ENCODE measurements at regions not wholly inside any gene's neighbourhood (a gene's known extent, or its start where the extent isn't known, plus 50 kb on each side); places are given as distances from the start of the nearest gene placed in this dataset.

DNA sequence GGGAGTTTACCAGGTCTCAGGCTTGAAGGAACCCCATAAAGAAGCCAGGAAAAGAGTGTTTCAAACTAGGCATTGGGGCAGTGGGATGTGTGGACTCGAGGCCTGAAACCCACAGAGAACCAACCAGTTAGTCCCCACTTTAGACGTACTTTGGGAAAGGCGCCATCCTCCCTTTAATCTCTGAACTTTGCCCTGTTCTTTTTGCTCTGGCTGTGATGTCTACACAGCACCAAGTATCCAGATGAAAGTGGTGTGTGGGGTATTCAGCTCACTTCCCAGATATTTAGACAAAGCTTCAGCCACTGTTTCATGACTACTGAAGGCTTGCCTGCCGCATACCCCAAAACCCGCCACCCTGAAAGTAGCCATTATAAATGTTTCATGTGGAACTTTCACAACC lies 116.9 kb upstream of the IRX5 start:
- no peak for DNase-seq (ENCODE audit: low read depth in 4 of 4, low spot score in 3 of 4)

DNA sequence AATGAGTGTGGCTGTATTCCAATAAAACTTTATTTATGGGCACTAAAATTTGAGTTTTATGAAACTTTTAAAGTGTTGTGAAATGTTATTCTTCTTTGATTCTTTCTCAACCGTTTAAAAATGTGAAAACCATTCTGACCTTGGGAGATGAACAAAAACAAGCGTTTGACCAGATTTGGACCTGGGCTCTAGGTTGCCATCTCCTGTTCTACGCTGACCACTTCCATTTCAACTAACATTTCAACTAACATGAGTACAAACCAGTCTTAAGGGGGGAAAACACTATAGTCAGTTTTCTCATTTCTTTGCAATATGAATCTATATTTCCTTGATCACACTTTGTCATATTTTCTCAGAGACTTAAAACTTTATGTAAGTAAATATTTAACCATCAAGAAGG lies 118.4 kb upstream of the IRX5 start:
- DNase-seq (ENCODE audit: low read depth in 4 of 4, low spot score in 3 of 4) = no peak

DNA sequence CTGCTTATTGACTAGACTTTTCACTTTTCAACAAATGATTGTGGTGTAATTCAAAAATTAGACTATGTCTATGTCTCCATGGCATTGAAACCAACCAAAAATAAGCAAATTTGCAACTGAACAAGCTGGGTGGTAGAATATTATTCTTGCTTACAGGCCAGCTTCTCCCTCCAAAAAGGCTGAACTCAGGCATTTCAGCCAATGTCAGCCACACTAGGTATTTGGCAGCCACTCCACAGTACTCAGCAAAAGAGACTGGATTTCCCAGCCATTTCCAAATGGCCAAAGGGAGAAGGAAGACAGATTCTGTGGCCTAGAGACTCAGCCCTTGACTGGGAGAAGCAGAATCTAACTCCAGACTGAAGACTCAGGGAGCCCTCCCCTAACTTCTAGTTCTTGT lies 121.8 kb upstream of the IRX5 start:
- no peak for DNase-seq (ENCODE audit: low read depth in 4 of 4, low spot score in 3 of 4)

DNA sequence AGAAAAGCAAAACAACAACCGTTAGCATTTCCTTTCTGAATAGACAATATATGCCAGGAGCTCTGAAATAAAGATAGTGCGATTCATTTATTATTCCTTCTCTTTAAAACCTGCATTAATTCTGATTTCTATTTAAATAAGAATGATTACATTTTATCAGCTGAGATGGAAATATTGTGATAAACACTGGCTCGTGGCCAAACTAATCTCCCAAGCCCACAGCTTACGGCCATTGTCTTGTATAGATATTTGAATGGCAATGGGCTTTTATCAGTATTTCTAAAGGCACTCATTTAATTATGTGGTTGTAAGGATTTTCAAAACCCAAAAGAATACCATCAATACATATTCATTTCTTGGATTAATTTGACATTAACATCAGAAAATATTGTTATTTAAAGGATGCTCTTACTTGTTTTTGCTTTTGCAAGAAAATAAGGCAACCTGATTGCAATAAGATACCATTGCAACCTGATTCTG lies 123.7 kb upstream of the IRX5 start:
- DNase-seq (ENCODE audit: low read depth in 4 of 4, low spot score in 3 of 4) = no peak

DNA sequence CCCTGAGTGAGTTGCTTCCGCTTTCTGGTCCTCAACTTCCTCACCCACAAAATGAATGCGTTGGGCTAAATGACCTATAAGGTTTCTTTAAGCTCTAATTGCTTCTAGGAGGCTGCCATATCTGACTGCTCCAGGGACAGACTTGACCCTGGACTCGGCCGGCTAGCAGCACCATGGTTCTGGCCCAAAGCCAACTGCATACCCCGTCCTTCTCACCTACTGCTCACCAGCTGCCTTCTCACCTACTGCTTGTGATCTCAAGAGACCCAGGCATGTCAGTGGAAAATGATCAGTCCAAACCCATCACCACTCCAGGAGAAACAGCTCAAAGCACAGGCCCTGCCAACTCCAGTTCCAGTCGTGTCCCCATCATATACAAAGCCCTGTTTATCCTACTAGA lies 124.3 kb upstream of the IRX5 start:
- no peak for DNase-seq (ENCODE audit: low read depth in 4 of 4, low spot score in 3 of 4)

DNA sequence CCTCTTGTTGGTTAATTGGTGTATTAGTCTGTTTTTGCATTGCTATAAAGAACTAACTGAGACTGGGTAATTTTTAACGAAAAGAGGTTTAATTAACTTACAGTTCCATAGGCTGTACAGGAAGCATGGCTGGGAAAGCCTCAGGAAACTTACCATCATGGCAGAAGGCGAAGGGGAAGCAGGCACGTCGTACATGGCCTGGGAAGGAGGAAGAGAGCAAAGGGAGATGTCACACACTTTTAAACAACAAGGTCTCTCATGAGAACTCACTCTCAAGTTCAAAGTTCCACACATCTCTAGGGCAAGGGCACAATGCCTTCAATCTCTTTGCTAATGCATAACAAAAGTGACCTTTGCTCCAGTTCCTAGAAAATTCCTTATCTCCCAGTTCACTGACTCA lies 125.0 kb upstream of the IRX5 start:
- DNase-seq (ENCODE audit: low read depth in 4 of 4, low spot score in 3 of 4) = no peak

DNA sequence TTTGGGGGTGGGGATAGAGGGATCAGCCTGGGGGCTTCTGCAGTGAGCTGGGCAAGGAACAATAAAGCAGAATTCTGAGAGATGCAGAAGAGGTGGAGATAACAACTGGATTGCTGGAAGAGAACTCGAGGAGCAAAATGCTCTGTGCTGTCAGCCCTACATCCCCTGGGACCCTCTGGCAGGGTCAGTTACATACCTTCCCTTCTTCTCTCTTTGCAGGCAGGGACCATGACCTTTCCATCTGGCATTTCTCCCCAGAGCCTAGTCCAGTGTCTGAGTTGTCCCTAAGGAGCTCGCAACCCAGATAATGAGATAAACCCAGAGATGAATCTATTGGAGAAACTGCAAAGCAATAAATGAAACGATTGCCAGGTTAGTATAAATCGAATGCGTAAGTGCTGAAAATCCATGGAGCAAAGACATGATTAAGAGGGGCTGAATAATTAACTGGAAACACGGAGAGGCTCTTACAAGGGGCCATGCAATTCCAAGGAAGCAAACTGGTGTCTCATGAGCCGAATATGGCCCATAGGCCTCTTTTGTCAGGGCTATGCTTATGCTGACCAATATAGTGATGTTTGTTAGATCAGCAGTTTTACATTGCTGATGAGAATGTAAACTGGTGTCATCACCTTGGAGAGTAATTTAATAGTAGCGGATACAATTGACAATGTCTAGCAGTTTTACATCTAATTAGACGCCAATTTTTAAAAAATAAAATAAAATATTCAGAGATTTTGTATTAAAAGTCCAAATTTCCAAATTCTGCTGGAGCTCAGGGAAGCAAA lies 129.4 kb upstream of the IRX5 start:
- no peak for DNase-seq (ENCODE audit: low read depth in 4 of 4, low spot score in 3 of 4)

DNA sequence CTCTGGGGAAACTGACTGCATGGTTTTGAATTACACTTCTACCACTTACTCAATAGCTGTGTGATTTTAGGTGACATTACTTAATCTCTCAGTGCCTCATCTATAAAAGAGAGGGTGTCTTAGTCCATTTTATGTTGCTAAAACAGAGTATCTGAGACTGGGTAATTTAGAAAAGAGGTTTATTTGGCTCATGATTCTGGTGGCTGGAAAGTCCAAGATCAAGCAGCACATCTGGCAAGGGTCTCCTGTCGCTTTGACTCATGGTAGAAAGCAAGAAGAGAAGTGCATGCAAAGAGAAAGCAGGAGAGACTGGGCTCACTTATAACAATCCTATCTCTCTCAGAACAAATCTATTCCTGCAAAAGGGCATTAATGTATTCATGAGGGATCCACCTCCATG lies 132.4 kb upstream of the IRX5 start:
- DNase-seq (ENCODE audit: low read depth in 4 of 4, low spot score in 3 of 4) = no peak

DNA sequence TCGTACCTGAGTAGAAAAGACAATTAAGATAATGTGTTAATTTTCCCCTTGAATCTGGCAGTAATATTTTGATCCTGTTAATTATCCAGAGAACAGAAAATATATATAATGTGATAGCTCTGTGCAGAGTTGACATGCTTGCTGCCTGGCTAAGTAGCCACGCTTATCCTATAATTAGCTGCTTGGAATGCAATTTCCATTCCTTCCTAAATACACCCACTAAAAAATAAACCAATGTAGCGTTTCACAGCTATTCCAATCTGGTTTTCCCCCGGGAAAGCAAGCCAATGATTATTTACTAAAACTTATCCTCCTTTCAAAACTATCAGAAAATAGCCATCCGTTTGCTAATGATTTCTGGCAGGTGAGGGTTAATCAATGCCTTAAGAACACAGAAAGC lies 134.5 kb upstream of the IRX5 start:
- no peak for DNase-seq (ENCODE audit: low read depth in 4 of 4, low spot score in 3 of 4)

DNA sequence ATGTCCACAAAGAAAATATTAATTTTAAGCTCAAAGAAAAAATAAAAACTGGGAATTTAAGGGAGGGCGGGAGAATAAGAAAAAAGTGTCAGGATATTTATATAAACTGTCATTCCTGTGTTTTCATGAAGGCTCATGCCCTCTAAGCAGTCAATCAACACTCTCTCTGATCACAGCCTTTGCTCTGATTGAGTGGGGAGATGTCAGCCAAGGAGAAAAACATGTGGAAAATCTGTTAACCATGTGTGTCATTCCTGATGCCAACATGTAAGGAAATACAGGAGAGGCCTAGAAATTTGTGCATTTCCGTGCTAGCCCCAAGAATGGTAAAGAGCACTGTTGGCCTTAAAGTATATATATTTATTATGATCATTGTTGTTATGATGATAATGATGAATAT lies 137.9 kb upstream of the IRX5 start:
- no peak for DNase-seq (ENCODE audit: low read depth in 4 of 4, low spot score in 3 of 4)

DNA sequence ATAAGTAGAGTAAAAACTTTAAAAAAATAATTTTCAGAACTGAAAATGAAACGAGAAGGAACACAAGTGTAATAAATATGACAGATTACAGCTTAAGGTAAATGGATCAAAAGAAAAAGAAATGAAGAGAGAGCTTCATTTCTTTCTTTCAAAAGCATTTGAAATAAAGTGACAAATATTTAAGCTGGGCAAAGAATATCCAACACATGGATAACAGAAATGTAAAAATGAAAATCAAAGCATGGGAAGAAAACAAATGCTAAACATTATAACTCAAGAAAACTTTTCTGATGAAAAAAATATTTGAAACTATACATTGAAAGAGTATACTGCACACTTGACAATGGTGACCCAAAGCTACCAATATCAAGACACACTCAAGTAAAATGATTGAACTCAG lies 143.6 kb upstream of the IRX5 start:
- DNase-seq (ENCODE audit: low read depth in 4 of 4, low spot score in 3 of 4) = no peak

DNA sequence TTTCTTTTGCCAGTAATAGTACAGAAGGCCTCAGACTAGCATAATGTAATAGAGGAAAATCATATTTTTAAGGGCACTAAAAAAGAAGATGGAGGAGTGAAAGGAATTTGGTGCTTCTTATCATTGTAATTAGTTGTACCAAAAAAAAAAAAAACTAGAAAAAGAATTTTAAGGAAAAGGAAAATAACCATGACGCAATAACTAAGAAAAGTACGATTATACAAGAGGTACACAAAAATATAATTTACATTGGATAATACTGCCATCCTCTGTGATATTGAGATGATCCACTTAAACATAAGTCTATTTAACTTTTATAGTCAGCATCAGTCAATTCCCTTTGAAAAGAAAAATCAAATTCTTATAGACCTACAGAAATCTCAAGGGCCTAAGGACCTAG lies 146.7 kb upstream of the IRX5 start:
- DNase-seq (ENCODE audit: low read depth in 4 of 4, low spot score in 3 of 4) = no peak

DNA sequence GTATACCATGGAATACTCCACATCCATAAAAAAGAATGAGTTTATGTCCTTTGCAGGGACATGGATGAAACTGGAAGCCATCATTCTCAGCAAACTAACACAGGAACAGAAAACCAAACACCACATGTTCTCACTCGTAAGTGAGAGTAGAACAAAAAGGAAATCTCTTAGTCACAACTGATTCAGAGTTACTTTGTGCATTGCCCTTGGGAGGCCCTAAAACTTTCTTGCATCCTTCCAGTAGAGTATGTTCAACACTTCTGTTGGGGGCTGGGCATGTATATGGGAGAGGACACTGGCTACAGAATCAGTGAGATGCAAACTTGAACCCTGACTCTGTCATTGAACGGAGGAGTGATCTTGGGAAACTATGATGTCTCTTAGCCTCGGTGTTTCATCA lies 147.4 kb upstream of the IRX5 start:
- DNase-seq (ENCODE audit: low read depth in 4 of 4, low spot score in 3 of 4) = no peak

DNA sequence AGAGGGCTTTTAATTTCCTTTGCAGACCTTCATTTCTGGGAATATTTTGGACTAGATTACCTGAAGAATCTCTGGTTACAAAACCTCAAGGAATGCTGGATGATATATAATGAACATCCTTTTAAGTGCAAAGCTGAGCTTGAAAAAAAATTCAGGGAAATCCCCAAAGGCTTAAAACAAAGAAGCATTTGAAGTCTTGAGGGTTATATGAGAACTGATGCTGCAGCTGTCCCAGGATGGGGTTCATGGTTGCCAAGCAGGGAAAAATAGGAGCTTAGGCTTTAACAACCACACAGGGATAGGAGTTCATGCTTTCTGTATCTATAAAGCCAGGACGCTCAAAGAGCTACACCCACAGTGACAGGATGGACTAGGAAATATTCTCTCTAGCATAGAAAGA lies 150.4 kb upstream of the IRX5 start:
- DNase-seq (ENCODE audit: low read depth in 4 of 4, low spot score in 3 of 4) = no peak

DNA sequence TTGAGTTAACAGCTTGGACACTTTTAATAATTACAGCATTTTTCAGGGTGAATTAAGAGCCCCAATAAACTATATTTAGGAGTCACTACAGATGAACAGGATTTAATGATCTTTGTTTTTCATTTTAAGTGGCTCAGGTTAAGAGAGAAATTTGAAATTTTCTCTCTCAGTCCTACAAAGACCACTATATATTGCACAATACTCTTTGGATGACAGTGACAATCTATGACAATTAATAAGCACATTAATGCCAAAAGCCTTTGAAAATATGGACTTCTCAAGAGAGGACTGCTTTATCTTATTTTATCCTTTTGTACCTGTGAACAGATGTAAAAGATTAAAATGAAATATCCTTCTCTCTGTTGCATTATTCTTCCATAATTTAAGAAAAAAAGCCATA lies 151.1 kb upstream of the IRX5 start:
- no peak for DNase-seq (ENCODE audit: low read depth in 4 of 4, low spot score in 3 of 4)

DNA sequence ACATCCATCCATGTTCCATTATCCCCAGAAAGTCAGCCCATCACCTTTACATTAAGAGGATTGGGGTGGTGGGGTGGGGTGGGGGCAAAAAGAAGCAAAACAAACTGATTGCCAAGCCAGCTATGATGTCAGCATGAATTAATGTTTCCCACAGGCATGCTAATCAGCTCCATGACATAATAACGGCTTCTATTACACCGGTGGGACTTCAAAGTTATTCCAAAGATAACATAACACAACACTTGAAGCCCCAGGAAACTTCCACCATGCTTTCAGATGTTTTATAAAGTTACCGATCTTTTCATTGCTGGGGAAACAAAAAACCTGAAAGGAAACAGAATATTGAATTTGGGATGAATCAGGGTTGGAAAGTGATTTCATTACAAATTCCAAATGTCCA lies 155.9 kb upstream of the IRX5 start:
- no peak for DNase-seq (ENCODE audit: low read depth in 4 of 4, low spot score in 3 of 4)

DNA sequence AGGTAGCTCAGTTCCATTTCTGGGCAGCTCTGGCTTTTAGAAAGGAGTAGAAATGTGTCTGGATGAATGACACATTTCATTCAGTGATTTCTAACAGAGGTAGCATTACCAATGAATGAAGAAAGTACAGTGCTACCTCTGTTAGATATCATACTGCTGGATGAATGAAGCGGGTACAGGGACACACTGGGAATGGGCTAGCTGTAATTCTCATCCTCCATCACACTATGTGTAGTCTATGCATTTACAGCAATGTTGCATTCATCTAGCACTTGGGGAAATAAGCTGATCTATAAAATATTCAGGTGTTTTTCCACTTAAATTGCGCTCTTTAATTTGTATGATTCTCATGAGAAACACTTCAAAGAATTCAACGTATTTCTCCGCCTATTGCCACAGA lies 158.3 kb upstream of the IRX5 start:
- DNase-seq (ENCODE audit: low read depth in 4 of 4, low spot score in 3 of 4) = no peak

DNA sequence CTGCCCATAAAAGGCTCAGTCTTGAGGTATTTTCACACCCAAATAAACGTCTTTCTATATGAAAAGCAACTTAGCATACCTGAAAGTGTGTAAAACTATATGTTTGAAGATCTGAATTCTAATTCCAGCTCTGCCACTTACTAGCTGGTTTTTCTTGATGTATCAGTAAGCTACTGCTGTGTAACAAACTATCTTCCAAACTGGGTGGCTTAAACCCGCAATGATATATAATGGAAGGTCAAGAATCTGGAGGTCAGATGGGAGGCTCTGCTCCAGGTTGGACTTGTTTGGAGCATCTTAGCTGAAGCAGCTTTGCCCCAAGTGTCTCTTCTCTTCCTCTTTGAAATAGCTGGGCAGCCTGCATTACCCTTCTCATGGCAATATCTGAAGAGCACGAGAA lies 164.3 kb upstream of the IRX5 start:
- DNase-seq (ENCODE audit: low read depth in 4 of 4, low spot score in 3 of 4) = no peak

DNA sequence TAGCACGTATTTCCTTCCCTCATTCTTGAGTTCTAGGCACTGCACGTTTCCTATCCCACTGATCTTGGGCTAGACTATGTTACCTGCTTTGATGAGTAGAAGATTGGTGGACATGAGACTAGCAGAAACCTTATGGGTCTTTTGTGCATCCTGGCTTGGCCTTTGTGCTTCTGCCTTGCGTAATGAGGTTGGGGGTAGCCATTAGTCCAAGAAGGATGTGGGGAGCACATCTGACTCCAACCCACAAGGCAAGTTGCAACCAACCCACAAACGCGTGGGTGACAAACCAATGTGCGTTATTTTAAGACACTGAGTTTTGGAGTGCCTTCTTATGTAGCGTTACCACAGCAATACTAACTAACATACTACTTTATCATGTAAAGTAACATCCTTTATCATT lies 180.4 kb upstream of the IRX5 start:
- no peak for DNase-seq (ENCODE audit: low read depth in 4 of 4, low spot score in 3 of 4)

DNA sequence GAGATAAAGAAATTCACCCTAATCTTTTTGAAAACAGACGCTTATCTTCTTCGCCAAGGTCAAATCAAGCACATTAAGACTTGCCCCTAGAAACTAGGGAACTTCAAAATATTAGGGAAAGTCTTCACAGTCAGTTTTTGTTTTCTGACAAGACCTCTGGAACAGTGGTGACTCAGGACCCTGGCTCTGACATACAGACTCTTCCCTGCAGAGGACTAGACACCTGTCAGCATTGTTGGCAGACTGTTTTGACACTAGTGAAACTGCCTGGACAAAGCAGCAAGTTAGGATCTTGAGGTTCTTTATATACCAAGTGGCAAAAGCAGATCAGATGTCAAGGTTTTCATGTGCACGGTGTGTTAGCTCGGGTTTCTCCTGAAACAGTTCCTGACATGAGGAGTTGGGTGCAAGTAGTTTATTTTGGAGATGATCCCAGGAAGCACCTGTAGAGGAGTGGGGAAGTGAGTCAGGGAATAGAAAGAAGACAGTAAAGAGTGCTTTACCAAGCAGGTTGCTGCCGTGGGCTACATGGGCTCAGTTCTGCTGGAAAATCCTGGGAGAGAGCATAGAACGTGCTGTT lies 182.0 kb upstream of the IRX5 start:
- no peak for DNase-seq (ENCODE audit: low read depth in 4 of 4, low spot score in 3 of 4)

DNA sequence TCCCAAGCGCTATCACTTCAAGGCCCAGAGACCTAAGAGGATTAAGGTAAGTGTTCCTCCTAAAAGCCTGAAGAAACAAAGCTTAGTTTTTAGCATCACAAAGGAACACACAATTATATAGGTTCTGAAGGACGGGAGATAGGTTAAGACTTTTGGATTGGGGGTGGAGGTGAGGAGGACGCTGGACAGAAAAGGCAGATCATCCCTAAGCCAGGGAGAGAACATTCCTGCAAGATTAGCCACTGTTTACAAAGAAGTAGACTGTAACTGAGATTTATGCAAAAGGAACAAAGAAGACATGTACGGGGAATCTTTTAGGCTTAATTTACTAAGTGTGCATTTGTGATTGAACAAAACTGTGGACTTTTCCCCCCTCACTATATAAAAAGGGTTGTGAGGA lies 184.1 kb upstream of the IRX5 start:
- DNase-seq (ENCODE audit: low read depth in 4 of 4, low spot score in 3 of 4) = no peak

DNA sequence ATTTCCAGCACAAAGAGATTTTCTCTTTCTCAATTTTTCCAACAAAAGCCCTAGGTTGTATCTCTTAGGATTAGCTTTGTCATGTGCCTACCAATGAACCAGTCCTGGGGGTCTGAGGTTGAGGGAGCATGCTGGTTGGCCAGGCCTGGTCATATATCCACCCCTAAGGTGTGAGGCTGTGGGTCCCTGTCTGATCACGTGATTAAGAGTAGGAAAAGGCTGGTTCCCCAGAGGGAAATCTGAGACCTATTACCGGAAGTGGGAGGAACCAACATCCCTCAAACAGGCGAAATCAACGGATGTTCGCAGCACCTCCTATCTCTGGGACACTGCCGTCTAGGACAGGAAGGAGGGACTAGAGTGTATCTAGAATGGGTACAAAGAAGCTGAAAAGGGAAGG lies 185.7 kb upstream of the IRX5 start:
- no peak for DNase-seq (ENCODE audit: low read depth in 4 of 4, low spot score in 3 of 4)

DNA sequence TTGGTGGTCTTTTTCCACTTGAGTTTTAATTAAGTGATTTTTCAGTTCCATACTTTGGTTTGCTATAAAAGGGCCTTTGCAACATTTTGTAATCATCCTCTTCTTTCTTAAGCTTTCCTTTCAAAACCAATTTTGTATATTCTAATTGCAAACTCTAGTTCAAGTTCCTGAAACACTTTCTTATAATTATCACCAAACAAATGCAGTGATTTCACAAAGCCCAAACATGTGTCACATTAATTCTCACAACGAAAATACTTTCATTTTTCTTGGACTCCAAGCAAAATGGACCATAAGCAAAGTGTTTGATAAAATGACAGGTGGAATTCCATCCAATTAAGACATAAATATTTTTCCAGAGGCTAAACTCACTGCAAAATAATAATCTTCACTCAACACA lies 188.2 kb upstream of the IRX5 start:
- no peak for DNase-seq (ENCODE audit: low read depth in 4 of 4, low spot score in 3 of 4)
